Keratinocyte (primary cell): ENCODE measurements at regions not wholly inside any gene's neighbourhood (a gene's known extent, or its start where the extent isn't known, plus 50 kb on each side); places are given as distances from the start of the nearest gene placed in this dataset.

ENCODE experiments used
- DNase-seq: peaks from one replicate; pipeline ENCODE4 v3.0.0-alpha.2; 2011; ENCODE audit warnings: low read depth, missing footprints, low spot score
- FAIRE-seq: peaks from 2 replicates; lab custom pipeline; 2011; peaks lifted over from hg19 to GRCh38; lab: Jason Lieb, UNC
- H2AFZ ChIP-seq: 2 replicates; pipeline ENCODE4 v1.6.0; 2012; ENCODE audit warnings: low read length, control low read depth, inconsistent platforms; ENCODE audit not compliant: control insufficient read depth
- H3K27ac ChIP-seq: 2 replicates; pipeline ENCODE4 v1.5.1; 2011; ENCODE audit warnings: low read length; ENCODE audit not compliant: control insufficient read depth, insufficient read depth
- H3K27me3 ChIP-seq: 3 replicates; pipeline ENCODE4 v1.6.0; 2011; ENCODE audit warnings: low read length; ENCODE audit not compliant: control insufficient read depth, insufficient read depth; ENCODE audit errors: extremely low read depth
- H3K36me3 ChIP-seq, 2 experiments: 2 replicates in 1 of 2; 3 replicates in 1 of 2; pipeline ENCODE4 v1.5.1; 2011; ENCODE audit warnings: low read length in 2 of 2, mild to moderate bottlenecking in 1 of 2; ENCODE audit not compliant: control insufficient read depth in 2 of 2, insufficient read depth in 2 of 2; ENCODE audit errors: extremely low read depth in 1 of 2
- H3K4me1 ChIP-seq: 3 replicates; pipeline ENCODE4 v1.5.1; 2011; ENCODE audit warnings: low read length; ENCODE audit not compliant: control insufficient read depth, insufficient read depth; ENCODE audit errors: extremely low read depth
- H3K4me2 ChIP-seq: 3 replicates; pipeline ENCODE4 v1.6.0; 2011; ENCODE audit warnings: low read depth, low read length; ENCODE audit not compliant: control insufficient read depth, insufficient read depth; ENCODE audit errors: extremely low read depth
- H3K4me3 ChIP-seq, 3 experiments: fragments of 200-600 bp in 1 of 3; sonication (generic) in 1 of 3; 2 replicates in 2 of 3; 3 replicates in 1 of 3; pipeline ENCODE4 v1.5.1; 2011 to 2016; ENCODE audit warnings: low read length in 3 of 3, mild to moderate bottlenecking in 3 of 3, control low read depth in 2 of 3, inconsistent platforms in 1 of 3, low read depth in 1 of 3, mixed read lengths in 1 of 3, mixed run types in 1 of 3, moderate library complexity in 1 of 3; ENCODE audit not compliant: control insufficient read depth in 2 of 3, insufficient read depth in 2 of 3; ENCODE audit errors: extremely low read depth in 1 of 3
- H3K79me2 ChIP-seq: 2 replicates; pipeline ENCODE4 v1.6.0; 2012; ENCODE audit warnings: low read length; ENCODE audit not compliant: control insufficient read depth, insufficient read depth
- H3K9ac ChIP-seq: 3 replicates; pipeline ENCODE4 v1.6.0; 2011; ENCODE audit warnings: low read length; ENCODE audit not compliant: control insufficient read depth, insufficient read depth; ENCODE audit errors: extremely low read depth
- H3K9me1 ChIP-seq: 3 replicates; pipeline ENCODE4 v1.6.0; 2011; ENCODE audit warnings: low read length; ENCODE audit not compliant: control insufficient read depth, insufficient read depth; ENCODE audit errors: extremely low read depth
- H3K9me3 ChIP-seq: 2 replicates; pipeline ENCODE4 v1.5.1; 2012; ENCODE audit warnings: low read depth, low read length; ENCODE audit not compliant: control insufficient read depth
- H4K20me1 ChIP-seq: 3 replicates; pipeline ENCODE4 v1.6.0; 2011; ENCODE audit warnings: low read length; ENCODE audit not compliant: control insufficient read depth, insufficient read depth; ENCODE audit errors: extremely low read depth
- EZH2 ChIP-seq: IDR thresholded peaks from one replicate; pipeline ENCODE4 v1.6.1; 2012; ENCODE audit warnings: inconsistent platforms, mild to moderate bottlenecking, low read length, moderate library complexity
- dilution Hi-C: fragments of 300-500 bp; cut with MboI; formaldehyde crosslinking; loops from one replicate; pipeline ENCODE4 v1.7.0; 2020; ENCODE audit warnings: low sequenced_read_pairs; ENCODE audit not compliant: extremely low pct_ligation_motif_present
- TF ChIP-seq, protein P1 (sequence below), 3 experiments: IDR thresholded peaks in 1 of 3; conservative IDR thresholded peaks in 1 of 3; optimal IDR thresholded peaks in 1 of 3; 2 replicates in 2 of 3; 3 replicates in 1 of 3; pipeline versions ENCODE3 to v1.5.1; 2011; ENCODE audit warnings: low read length in 3 of 3, mild to moderate bottlenecking in 3 of 3, moderate library complexity in 2 of 3, control low read depth in 1 of 3, inconsistent platforms in 1 of 3; ENCODE audit not compliant: insufficient read depth in 2 of 3; ENCODE audit errors: extremely low read depth in 1 of 3

- FAIRE-seq (no peak), DNase-seq (no peak)
- TF ChIP-seq, protein P1, sequence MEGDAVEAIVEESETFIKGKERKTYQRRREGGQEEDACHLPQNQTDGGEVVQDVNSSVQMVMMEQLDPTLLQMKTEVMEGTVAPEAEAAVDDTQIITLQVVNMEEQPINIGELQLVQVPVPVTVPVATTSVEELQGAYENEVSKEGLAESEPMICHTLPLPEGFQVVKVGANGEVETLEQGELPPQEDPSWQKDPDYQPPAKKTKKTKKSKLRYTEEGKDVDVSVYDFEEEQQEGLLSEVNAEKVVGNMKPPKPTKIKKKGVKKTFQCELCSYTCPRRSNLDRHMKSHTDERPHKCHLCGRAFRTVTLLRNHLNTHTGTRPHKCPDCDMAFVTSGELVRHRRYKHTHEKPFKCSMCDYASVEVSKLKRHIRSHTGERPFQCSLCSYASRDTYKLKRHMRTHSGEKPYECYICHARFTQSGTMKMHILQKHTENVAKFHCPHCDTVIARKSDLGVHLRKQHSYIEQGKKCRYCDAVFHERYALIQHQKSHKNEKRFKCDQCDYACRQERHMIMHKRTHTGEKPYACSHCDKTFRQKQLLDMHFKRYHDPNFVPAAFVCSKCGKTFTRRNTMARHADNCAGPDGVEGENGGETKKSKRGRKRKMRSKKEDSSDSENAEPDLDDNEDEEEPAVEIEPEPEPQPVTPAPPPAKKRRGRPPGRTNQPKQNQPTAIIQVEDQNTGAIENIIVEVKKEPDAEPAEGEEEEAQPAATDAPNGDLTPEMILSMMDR (optimal IDR thresholded peaks at IDR 0.05 in 1 of 3, IDR thresholded peaks at IDR 0.05 in 1 of 3, conservative IDR thresholded peaks at IDR 0.05 in 1 of 3; ENCODE audit: extremely low read depth in 1 of 3, insufficient read depth in 2 of 3, low read length in 3 of 3): no peak
- no peak for TF ChIP-seq EZH2
- H3K9ac ChIP-seq: no peak overlapping the region
- H4K20me1 ChIP-seq: no peaks in the 10 kb centered on the region
- H3K4me2 ChIP-seq: no peak overlapping the region
- no peak overlapping the region for H3K4me3 ChIP-seq
- H3K9me3 ChIP-seq: no peaks in the 10 kb centered on the region
- no peaks in the 10 kb centered on the region for H3K4me1 ChIP-seq
- no peaks in the 10 kb centered on the region for H3K27me3 ChIP-seq
- H3K79me2 ChIP-seq: no peaks in the 10 kb centered on the region
- no peak overlapping the region for H2AFZ ChIP-seq
- dilution Hi-C loops: no loop called here
- H3K27ac ChIP-seq: no peak overlapping the region
- no peaks in the 10 kb centered on the region for H3K9me1 ChIP-seq
- no peaks in the 10 kb centered on the region for H3K36me3 ChIP-seq
These were observed 257.7 kb upstream of the CNTN6 start for GRCh38 chr3:835096-835495.

GRCh38 chr3:839981-840380, 252.8 kb upstream of the CNTN6 start:
- H3K36me3 ChIP-seq: no peaks in the 10 kb centered on the region
- no peak overlapping the region for H3K4me3 ChIP-seq
- H4K20me1 ChIP-seq: no peaks in the 10 kb centered on the region
- no peaks in the 10 kb centered on the region for H3K4me1 ChIP-seq
- H3K9ac ChIP-seq: no peak overlapping the region
- H3K4me2 ChIP-seq: no peak overlapping the region
- no peaks in the 10 kb centered on the region for H3K9me3 ChIP-seq
- H3K9me1 ChIP-seq: no peaks in the 10 kb centered on the region
- no peak overlapping the region for H2AFZ ChIP-seq
- dilution Hi-C loops: no loop called here
- H3K27ac ChIP-seq: no peak overlapping the region
- H3K79me2 ChIP-seq: no peaks in the 10 kb centered on the region
- FAIRE-seq (no peak), DNase-seq (no peak)
- TF ChIP-seq, protein P1 (optimal IDR thresholded peaks at IDR 0.05 in 1 of 3, IDR thresholded peaks at IDR 0.05 in 1 of 3, conservative IDR thresholded peaks at IDR 0.05 in 1 of 3; ENCODE audit: extremely low read depth in 1 of 3, insufficient read depth in 2 of 3, low read length in 3 of 3): no peak
- TF ChIP-seq EZH2: no peak
- H3K27me3 ChIP-seq: no peaks in the 10 kb centered on the region
